ENCODE measurements at regions not wholly inside any gene's neighbourhood (a gene's known extent, or its start where the extent isn't known, plus 50 kb on each side); places are given as distances from the start of the nearest gene placed in this dataset.

GRCh38 chr18:45539491-45539891, 75.8 kb upstream of the SLC14A2 start:
- no peak for DNase-seq (ENCODE audit: low read depth, low spot score)
- no peak for ATAC-seq

GRCh38 chr18:45540125-45540524, 75.2 kb upstream of the SLC14A2 start:
- H3K36me3 ChIP-seq (ENCODE audit: control insufficient read depth, insufficient read depth, low read length) = no peaks in the 10 kb centered on the region
- intact Hi-C loops (cut with micrococcal nuclease; ENCODE audit: unreplicated experiment) = no loop called here
- no peak for DNase-seq (ENCODE audit: low read depth, low spot score)
- BruUV-seq (replicated peaks) = no TSS peak
- no peak overlapping the region for H3K4me3 ChIP-seq (ENCODE audit: low read depth in 2 of 2, low read length in 2 of 2)
- in situ Hi-C loops (cut with HindIII; ENCODE audit: low pct_unique_long_range_greater_than_20kb, low sequenced_read_pairs) = no loop called here
- POLR2A ChIA-PET = no interaction called here
- no peaks in the 10 kb centered on the region for H3K27me3 ChIP-seq (ENCODE audit: control insufficient read depth, insufficient read depth, low read length)
- H3K9me3 ChIP-seq (ENCODE audit: control insufficient read depth, insufficient read depth, low read depth, low read length) = no peaks in the 10 kb centered on the region
- CTCF ChIA-PET = no interaction called here
- H3K4me1 ChIP-seq (ENCODE audit: control insufficient read depth, insufficient read depth, low read length) = no peaks in the 10 kb centered on the region
- H3K27ac ChIP-seq (ENCODE audit: low read length) = no peak overlapping the region
- no peak for TF ChIP-seq CTCF (IDR thresholded peaks at IDR 0.05)
- TF ChIP-seq SIN3A (IDR thresholded peaks at IDR 0.05; ENCODE audit: borderline replicate concordance, insufficient read depth, low read depth, low read length) = no peak
- no peak for TF ChIP-seq POLR2AphosphoS5 (IDR thresholded peaks at IDR 0.05; ENCODE audit: low read depth, low read length)
- no peak for TF ChIP-seq REST (IDR thresholded peaks at IDR 0.05; ENCODE audit: insufficient read depth in 1 of 2, low read depth in 2 of 2, low read length in 1 of 2)
- no peak for TF ChIP-seq TCF7L2 (IDR thresholded peaks at IDR 0.05; ENCODE audit: low read depth, low read length)
- no peak for ATAC-seq

More at GRCh38 chr18:45539491-45539891, 75.8 kb upstream of the SLC14A2 start:
- Histone ChIP-seq H3K36me3 (ENCODE audit: control insufficient read depth, insufficient read depth, low read length) (no peaks in the 10 kb centered on the region), H3K27ac (ENCODE audit: low read length) (no peak overlapping the region), H3K9me3 (ENCODE audit: control insufficient read depth, insufficient read depth, low read depth, low read length) (no peaks in the 10 kb centered on the region), H3K4me1 (ENCODE audit: control insufficient read depth, insufficient read depth, low read length) (no peaks in the 10 kb centered on the region), H3K4me3 (ENCODE audit: low read depth in 2 of 2, low read length in 2 of 2) (no peak overlapping the region), H3K27me3 (ENCODE audit: control insufficient read depth, insufficient read depth, low read length) (no peaks in the 10 kb centered on the region)
- POLR2A ChIA-PET = no interaction called here
- BruUV-seq (replicated peaks) = no TSS peak
- CTCF ChIA-PET = no interaction called here
- TF ChIP-seq CTCF (IDR thresholded peaks at IDR 0.05) (no peak), REST (IDR thresholded peaks at IDR 0.05; ENCODE audit: insufficient read depth in 1 of 2, low read depth in 2 of 2, low read length in 1 of 2) (no peak), TCF7L2 (IDR thresholded peaks at IDR 0.05; ENCODE audit: low read depth, low read length) (no peak), POLR2AphosphoS5 (IDR thresholded peaks at IDR 0.05; ENCODE audit: low read depth, low read length) (no peak), SIN3A (IDR thresholded peaks at IDR 0.05; ENCODE audit: borderline replicate concordance, insufficient read depth, low read depth, low read length) (no peak)
- intact Hi-C loops (cut with micrococcal nuclease; ENCODE audit: unreplicated experiment) (no loop called here), in situ Hi-C loops (cut with HindIII; ENCODE audit: low pct_unique_long_range_greater_than_20kb, low sequenced_read_pairs) (no loop called here)

Data from Panc1 (cell line).